Mucosa of descending colon (tissue), 3 donors: ENCODE measurements at regions not wholly inside any gene's neighbourhood (a gene's known extent, or its start where the extent isn't known, plus 50 kb on each side); places are given as distances from the start of the nearest gene placed in this dataset.

Experiments
- ATAC-seq: fragments of 200-7000 bp; cut with Tn5 transposase; one replicate; pipeline ENCODE4 v1.9.1; 2020; ENCODE audit warnings: mild to moderate bottlenecking, moderate library complexity
- DNase-seq, 3 donors: peaks; one replicate each; pipeline ENCODE4 v3.0.0-alpha.2; 2020
- H3K36me3 ChIP-seq: fragments of 200-600 bp; one replicate; pipeline ENCODE4 v1.8.0; 2021; ENCODE audit warnings: low read depth, mild to moderate bottlenecking
- H3K4me1 ChIP-seq: fragments of 200-600 bp; one replicate; pipeline ENCODE4 v1.8.0; 2021; ENCODE audit warnings: low read depth, mild to moderate bottlenecking
- H3K4me3 ChIP-seq: fragments of 200-600 bp; one replicate; pipeline ENCODE4 v1.8.0; 2021; ENCODE audit warnings: mild to moderate bottlenecking
- H3K9me3 ChIP-seq: fragments of 200-600 bp; one replicate; pipeline ENCODE4 v1.8.0; 2021; ENCODE audit warnings: mild to moderate bottlenecking
- intact Hi-C, 2 donors: fragments of 100-400 bp; cut with DNase I in 1 of 2; cut with micrococcal nuclease in 1 of 2; formaldehyde crosslinking; loops; one replicate each; pipeline versions ENCODE4 v1.11.0 to v1.11.1; 2022; cut with DNase I, micrococcal nuclease
- TF ChIP-seq, protein P1 (sequence below): fragments of 200-600 bp; IDR thresholded peaks from one replicate; pipeline ENCODE4 v1.8.0; 2022; ENCODE audit warnings: antibody characterized with exemption, mild to moderate bottlenecking
- donor health status: DM: no; HTN: no; CAD: no; lungs with moderate emphysema.
- donor health status: DM: no; HTN: no; CAD: no.
- donor health status: DM: no; HTN: yes; CAD: no.

- Histone ChIP-seq H3K4me3 (no peak overlapping the region), H3K36me3 (no peaks in the 10 kb centered on the region), H3K4me1 (no peaks in the 10 kb centered on the region), H3K9me3 (no peaks in the 10 kb centered on the region)
- TF ChIP-seq, protein P1, sequence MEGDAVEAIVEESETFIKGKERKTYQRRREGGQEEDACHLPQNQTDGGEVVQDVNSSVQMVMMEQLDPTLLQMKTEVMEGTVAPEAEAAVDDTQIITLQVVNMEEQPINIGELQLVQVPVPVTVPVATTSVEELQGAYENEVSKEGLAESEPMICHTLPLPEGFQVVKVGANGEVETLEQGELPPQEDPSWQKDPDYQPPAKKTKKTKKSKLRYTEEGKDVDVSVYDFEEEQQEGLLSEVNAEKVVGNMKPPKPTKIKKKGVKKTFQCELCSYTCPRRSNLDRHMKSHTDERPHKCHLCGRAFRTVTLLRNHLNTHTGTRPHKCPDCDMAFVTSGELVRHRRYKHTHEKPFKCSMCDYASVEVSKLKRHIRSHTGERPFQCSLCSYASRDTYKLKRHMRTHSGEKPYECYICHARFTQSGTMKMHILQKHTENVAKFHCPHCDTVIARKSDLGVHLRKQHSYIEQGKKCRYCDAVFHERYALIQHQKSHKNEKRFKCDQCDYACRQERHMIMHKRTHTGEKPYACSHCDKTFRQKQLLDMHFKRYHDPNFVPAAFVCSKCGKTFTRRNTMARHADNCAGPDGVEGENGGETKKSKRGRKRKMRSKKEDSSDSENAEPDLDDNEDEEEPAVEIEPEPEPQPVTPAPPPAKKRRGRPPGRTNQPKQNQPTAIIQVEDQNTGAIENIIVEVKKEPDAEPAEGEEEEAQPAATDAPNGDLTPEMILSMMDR, result no peak
- intact Hi-C loops, result no loop called here
- no peak for ATAC-seq
- no peak for DNase-seq
Observed at GRCh38 chr7:89927762-89928161, 226.5 kb upstream of the STEAP1 start.

- no peaks in the 10 kb centered on the region for H3K36me3 ChIP-seq
- DNase-seq (no peak), ATAC-seq (no peak)
- H3K4me1 ChIP-seq, result no peaks in the 10 kb centered on the region
- H3K9me3 ChIP-seq, result no peaks in the 10 kb centered on the region
- TF ChIP-seq, protein P1, result no peak
- intact Hi-C loops, result no loop called here
- no peak overlapping the region for H3K4me3 ChIP-seq
Observed at GRCh38 chr7:89928451-89928850, 225.8 kb upstream of the STEAP1 start.

DNA sequence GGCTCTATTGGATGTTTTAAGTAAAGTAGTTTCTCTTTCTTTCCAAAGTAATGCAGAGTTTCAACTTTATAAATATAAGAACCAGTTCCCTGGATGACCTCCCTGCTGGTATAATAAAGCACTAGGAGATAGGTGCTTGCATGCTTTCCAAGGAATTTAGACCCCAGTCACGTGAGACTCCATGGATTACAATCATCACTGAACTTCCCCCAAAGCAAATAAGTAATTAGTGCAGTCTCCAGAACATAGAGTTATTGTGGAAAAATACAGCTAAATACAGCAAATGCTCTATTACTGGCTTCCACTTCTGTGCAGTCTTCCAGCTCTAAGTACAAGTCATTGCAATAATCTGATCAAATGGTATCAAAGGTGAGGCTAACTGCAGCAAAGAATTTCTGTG is 220.2 kb upstream of the STEAP1 start:
- ATAC-seq, result no peak
- Histone ChIP-seq H3K4me3 (no peak overlapping the region), H3K9me3 (no peaks in the 10 kb centered on the region), H3K4me1 (no peaks in the 10 kb centered on the region), H3K36me3 (no peaks in the 10 kb centered on the region)
- intact Hi-C loops, result no loop called here
- TF ChIP-seq, protein P1, result no peak
- no peak for DNase-seq

DNA sequence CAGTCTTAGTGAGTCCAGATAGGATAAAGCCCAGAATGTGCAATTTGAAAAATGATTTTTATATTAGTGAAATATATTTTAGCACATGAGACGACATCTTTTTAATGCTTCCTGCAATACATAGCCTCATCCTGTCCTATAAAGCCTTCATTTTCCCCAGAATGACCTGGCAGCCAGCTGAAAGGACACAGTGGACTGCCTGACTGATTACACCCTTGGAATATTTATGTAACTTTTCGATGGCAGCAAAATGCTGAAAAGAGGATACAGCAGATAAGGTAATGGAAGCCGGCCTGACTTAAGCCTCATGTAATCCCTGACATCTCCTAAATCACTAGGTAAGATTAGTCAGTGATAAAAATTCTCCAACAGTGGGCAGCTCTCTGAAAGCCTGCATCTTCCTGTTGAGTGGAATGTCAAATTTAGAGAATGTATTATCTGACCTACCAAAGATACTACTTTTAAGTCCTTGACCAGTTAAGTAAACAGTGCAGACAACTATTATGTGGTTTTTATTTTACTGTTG is 210.7 kb upstream of the STEAP1 start:
- Histone ChIP-seq H3K4me1 (no peaks in the 10 kb centered on the region), H3K4me3 (no peak overlapping the region), H3K36me3 (no peaks in the 10 kb centered on the region), H3K9me3 (no peaks in the 10 kb centered on the region)
- intact Hi-C loops, result no loop called here
- ATAC-seq (no peak), DNase-seq (no peak)
- TF ChIP-seq, protein P1, result no peak

GRCh38 chr7:89958525-89959068 is 195.7 kb upstream of the STEAP1 start:
- intact Hi-C loops, result no loop called here
- H3K9me3 ChIP-seq, result no peaks in the 10 kb centered on the region

More at GRCh38 chr7:89958525-89959068, 195.7 kb upstream of the STEAP1 start:
- DNase-seq (no peak), ATAC-seq (no peak)
- Histone ChIP-seq H3K36me3 (no peaks in the 10 kb centered on the region), H3K4me1 (no peaks in the 10 kb centered on the region), H3K4me3 (no peak overlapping the region)
- TF ChIP-seq, protein P1, result no peak
